RPMI7951 (cell line): ENCODE measurements at regions not wholly inside any gene's neighbourhood (a gene's known extent, or its start where the extent isn't known, plus 50 kb on each side); places are given as distances from the start of the nearest gene placed in this dataset.
"Not testable (repeated sequence)": the region's sequence is repeated elsewhere in the genome, so short reads cannot be mapped to it uniquely, and the experiment has no call there.

Experiments used
- DNase-seq: peaks from one replicate; pipeline ENCODE4 v3.0.0-alpha.2; 2012; ENCODE audit warnings: low read depth

DNA sequence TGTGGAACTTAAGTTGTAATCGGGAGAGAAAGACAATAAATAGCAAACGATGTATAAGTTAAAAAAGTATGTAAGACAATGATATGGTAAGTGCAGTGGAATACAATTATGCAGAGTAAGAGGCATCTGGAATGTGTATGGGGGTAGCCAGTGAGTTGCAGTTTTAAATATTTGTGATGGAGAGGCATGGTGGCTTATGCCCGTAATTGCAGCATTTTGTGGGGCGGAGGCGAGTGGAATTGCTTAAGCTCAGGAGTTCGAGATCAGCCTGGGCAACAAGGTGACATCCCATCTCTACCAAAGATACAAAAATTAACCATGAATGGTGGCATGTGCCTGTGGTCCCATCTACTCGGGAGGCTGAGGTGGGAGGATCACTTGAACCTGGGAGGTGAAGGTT is 52.5 kb upstream of the WDFY3 start:
- no peak for DNase-seq

DNA sequence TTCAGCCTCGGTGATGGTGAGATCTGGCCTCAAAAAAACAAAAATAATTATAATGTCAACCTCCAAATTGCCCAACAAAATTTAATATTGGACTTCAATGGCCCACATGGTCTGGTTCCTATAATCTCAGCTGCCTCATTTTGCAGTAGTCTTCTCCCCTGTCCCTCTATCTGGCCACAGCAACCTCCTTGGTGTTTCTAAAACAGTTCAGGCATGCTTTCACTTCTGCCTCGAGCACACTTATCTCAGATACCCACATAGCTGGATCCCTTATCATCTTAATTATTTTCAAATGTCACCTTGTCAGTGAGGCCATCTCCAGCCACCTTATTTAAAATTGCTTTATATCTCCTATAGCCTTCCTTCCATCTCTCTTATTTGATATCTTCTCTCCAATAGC is 52.9 kb upstream of the WDFY3 start:
- no peak for DNase-seq

DNA sequence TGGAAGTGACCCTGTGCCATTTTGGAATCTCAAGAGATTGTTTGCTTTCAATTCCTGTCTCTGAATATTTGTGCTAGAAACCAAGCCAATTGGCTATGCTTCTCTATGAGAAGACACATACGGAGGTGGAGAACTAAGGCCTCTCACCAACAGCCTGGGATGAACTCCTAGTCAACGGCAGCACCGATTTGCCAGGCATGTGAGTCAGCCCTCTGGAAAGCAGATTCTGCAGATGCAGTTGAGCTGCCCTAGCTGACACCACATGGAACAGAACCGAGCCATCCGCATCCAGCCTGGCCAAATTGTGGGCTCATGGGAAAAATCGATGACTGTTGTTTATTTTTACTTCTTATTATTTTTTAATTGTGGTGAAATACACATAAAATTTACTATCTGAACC is 58.2 kb upstream of the WDFY3 start:
- peak; percentile 8 for DNase-seq

DNA sequence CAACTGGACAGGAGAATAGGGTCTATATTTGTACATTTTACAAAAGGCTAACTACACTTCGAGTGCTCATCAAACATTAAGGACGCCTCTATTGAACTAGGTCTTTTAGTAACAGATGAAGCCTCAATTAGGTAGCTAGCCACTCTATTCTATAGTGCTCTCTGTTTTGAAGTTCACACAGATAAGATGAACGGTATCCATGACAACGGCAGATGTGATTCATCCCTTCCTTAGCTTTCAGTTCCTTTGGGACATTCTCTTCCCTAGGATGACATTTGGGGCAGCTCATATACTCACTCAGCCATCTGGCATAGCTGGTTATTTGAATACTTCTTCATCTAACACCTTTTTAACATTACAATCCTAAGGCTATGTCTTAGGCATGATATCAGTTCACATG is 62.4 kb upstream of the WDFY3 start:
- peak; percentile 83 for DNase-seq

DNA sequence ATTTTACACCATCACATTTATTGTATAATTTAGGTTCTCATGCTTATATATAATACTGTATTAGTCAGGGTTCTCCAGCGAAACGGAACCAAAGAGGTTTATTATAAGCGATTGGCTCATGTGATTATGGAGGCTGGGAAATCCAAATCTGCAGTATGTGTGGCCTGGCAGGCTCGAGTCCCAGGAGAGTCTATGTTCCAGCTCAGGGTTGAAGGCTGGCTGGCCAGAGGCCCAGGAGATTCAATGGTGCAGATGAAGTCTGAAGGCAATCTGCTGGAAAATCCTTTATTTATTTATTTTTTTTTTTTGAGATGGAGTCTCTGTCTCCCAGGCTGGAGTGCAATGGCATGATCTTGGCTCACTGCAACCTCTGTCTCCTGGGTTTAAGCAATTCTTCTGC is 63.0 kb upstream of the WDFY3 start:
- DNase-seq: no peak

DNA sequence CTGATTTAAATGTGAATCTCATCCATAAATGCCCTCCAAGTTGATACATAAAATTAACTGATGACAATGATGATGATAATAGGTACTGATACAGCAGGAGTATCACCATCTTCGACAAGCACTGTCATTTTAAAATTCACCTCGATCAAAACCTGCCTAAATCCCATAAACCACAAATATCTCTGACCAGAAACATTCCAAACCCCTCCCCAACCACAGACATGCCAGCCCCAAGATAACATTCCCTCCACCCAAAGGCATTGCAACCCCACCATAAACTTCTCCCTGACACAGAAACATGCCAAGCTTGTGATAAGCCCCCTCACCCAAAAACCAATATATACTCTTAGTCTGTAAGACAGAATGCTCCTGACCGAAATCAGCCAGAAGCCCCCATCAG is 63.7 kb upstream of the WDFY3 start:
- no peak for DNase-seq

DNA sequence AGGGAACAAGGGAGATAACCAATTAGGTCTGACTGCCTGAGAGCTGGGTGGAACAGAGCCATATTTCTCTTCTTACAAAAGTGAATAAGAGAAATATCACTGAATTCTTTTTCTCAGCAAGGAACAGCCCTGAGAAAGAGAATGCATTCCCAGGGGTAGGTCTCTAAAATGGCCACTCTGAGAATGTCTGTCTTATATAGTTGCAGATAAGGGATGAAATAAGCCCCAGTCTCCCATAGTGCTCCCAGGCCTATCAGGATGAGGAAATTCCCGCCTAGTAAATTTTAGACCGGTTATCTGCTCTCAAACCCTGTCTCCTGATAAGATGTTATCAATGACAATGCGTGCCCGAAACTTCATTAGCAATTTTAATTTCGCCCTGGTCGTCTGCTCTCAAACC is 67.3 kb upstream of the WDFY3 start:
- DNase-seq: not testable (repeated sequence)

DNA sequence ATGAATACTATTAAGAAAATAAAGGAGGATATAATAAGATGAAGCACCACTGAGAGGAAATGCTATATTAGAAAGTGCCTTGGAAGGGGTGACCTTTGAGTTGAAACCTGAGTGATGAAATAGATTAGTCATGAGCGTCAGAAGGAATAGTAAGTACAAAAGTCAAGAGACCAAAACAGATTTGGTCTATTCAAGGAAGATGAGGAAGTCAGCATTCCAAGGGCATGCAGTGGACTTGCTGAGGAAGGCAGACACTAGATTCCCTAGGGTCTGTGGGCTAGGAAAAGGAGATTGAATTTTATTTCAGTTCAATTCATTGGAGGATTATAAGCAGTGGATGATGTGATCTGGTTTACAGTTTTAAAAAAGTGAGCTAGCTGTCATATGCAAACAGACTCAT is 73.0 kb upstream of the WDFY3 start:
- peak; percentile 27 for DNase-seq

DNA sequence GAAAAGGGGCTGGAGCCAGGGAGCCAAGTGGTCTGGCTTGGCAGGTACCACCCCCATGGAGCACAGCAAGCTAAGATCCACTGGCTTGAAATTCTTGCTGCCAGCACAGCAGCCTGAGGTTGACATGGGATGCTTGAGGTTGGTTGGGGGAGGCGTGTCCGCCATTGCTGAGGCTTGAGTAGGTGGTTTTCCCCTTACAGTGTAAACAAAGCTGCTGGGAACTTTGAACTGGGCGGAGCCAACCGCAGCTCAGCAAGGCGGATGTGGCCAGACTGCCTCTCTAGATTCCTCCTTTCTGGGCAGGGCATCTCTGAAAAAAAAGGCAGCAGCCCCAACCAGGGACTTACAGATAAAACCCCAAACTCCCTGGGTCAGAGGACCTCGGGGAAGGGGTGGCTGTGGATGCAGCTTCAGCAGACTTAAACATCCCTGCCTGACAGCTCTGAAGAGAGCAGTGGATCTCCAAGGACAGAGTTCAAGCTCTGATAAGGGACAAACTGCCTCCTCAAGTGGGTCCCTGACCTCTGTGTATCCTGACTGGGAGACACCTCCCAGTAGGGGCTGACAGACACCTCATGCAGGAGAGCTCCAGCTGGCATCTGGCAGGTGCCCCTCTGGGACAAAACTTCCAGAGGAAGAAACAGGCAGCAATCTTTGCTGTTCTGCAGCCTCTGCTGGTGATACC is 77.5 kb upstream of the WDFY3 start:
- DNase-seq: peak; percentile 36

DNA sequence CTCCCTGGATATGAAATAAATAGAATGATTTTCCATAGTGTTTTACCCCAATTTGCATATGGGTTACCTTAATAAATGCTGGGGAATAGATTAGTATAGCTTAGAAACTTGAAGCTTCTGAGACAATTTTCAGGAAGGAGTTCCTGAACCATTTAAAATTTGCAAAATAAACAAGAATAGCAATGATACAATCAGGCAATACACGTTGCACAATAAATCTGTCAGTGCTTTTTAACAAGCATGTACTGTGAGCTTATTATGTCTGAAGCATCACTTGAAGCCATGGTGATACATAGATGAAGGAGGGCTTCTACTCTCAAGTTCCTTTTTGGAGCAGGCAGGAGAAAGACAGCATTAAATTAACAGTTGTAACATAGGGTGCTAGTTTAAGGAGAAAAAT is 84.2 kb upstream of the WDFY3 start:
- no peak for DNase-seq

DNA sequence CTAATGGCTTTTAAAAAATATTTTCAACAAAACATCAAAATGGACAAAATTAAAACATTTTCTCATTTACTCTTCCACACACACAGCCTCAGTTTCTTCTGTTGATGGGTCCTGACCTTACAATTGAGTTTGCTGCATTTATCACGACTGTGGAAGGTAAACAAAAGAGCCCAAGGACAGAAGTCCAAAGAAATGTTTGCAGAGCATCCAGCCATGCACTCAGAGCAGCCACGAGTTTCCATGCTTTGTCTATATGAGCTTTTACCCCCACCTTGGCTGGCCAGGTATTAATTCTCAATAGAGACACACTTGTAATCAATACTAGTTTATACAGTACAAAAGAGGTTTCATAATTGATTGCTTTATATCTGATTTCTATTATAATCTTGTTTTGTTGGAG is 85.0 kb upstream of the WDFY3 start:
- no peak for DNase-seq

DNA sequence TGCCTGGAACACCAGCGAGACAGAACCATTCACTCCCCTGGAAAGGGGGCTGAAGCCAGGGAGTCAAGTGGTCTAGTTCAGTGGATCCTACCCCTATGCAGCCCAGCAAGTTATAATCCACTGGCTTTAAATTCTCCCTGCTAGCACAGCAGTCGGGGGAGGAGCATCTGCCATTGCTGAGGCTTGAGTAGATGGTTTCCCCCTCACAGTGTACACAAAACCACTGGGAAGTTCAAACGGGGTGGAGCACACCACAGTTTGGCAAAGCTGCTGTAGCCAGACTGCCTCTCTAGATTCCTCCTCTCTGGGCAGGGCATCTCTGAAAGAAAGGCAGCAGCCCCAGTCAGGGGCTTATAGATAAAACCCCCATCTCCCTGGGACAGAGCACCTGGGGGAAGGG is 88.4 kb upstream of the WDFY3 start:
- DNase-seq: not testable (repeated sequence)

DNA sequence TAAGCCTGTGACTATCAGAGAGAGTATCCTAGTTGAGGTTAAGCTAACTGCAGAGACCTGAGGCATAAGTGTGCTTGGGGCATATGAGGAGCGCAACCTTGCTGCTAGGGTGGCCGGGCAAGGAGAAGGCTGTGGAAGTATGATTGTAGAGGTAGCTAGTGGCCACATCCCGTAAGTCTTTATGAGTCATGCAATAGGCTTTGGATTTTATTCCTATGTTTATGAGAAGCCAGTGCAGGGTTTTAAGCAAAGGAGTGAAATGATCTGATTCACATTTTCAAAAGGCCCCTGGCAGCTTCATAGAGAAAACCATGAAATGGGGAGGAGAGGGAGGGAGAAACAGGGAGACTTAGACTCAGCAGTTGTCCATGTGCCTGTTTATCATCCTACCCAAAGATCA is 92.1 kb upstream of the WDFY3 start:
- DNase-seq: peak; percentile 25

DNA sequence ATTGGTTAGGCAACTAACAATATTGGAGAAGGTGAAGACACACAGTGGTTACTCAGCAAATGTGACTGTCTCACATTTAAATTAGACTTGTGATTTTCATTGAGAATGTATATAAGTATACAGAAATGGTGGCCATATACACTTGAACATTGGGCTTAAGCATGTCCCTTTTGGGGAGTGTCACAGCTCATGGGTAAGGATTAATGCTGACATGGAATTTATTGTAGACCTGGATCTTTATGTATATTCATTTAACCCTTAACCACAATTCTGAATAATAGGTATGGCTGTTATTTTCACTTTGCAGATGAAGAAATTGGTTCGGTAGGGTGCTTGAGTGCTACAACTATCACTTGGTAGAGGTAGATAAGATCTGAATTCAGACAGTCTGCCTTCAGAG is 95.5 kb upstream of the WDFY3 start:
- DNase-seq: no peak

DNA sequence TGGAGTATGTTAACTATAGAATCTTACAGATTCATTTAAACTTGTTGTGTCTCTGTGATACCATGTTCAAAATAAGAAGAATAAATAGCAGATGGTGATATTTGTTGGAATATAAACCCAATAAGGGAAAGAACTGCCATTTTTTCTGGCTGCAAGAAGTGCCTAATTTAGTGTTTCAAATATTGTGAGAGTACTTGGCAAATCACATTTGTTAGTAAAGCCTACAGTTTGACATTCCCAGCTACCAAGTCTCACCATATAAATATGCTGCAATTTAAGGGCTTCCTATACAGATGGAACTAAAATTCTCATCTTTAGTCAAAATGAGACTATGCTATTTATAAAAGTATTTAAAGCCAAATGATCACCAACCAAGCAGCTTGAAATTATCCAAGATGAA is 96.0 kb upstream of the WDFY3 start:
- DNase-seq: no peak

DNA sequence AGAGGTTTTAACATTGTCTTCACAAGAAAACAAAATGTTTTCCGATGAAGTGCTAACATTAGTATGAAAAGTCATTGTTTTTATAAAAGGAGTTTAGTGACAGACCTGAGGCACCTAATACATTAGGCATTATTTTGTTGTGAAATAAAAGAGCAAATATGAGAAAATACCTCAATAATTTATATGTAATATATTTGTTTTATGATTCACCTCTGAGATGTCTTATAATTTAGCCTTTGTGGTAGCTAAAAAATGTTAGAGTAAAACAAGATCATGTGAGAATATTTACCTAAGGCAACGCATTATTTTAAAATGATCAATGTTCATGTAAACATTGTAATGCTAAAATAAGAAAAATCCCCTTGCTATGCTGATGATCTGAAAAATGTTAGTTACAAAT is 100.9 kb upstream of the WDFY3 start:
- no peak for DNase-seq

DNA sequence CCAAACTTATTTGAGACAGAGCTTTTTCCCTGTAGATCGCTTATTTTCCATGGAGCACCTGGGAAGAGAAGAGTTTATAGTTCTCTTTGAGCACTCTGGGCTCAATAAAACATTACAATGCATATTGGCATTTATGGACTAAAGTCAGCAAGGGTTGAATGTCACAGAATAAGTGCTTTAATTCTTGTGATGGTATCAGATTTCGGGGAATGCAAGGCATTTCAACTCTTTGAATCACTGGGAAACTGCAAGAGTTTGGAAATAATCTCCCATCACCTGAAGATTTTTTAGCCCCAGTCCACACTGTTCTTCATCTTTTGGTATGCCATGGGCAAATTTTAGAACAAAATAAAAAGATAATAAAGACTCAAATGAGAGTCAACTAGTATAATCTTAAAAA is 111.5 kb upstream of the WDFY3 start:
- DNase-seq: no peak

DNA sequence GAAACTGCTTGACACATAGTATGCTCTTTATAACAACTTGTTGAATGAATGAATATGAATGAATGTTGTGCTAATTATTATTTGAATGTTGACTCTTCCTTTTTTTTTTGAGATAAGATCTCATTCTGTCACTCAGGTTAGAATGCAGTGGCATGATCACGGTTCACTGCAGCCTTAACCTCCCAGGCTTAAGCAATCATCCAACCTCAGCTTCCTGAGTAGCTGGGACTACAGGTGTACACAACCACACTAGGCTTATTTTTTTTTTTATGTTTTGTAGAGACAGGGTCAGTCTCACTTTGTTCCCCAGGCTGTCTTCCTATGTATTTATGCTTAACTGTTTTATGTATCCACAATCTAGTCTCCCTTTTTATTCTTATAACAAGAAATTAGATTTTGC is 114.7 kb upstream of the WDFY3 start:
- no peak for DNase-seq

DNA sequence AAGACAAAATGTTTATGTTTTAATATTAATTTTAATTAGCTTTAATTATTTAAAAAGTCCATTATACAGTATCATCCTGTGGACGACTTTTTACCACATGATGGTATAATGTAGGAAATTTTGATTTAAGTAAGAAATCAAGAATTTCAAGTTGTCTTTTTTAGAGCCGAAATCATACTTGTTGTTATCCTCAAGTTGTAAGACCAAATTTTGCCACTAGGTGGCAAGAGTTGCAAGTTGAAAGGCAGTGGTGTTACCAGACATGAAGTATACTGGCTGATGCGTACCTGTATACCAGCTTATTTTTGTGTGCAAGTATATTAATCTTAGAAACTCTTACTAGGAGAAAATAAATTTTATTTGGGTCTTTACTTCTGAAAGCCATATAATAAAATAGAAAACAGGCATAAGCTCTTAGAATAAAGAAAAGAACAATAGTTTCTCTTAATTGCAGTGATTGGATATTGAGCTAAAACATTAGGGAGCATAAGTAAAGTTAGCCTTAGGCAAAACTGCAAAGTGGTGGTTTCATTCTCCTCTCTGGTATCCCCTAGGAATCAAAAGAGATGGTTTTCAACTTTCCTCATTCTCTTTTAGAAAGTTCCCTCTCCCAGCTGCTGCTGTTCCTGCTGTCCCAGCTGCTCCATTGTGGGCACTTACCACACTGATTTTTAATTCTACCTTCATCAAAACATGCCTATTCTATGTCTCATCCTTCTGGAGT is 118.0 kb upstream of the WDFY3 start:
- peak; percentile 66 for DNase-seq

DNA sequence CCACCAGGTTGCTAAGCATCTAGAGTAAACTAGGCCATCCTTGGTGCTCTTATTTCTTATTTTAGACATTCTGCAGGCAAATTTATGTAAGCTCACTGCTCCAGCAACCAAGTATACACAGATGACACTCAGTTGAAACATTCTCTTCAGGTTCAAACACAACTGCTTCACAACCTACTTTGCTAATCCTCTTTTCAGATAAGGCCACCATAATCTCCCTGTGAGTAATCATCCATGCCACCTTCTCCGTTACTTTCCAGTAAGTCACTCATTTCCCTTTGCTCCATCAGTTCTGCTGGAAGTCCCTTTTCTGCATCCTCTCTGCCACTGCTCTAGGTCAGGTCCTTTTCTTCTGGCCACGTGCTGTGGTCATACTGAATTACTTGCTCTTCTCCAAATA is 120.2 kb upstream of the WDFY3 start:
- DNase-seq: no peak

DNA sequence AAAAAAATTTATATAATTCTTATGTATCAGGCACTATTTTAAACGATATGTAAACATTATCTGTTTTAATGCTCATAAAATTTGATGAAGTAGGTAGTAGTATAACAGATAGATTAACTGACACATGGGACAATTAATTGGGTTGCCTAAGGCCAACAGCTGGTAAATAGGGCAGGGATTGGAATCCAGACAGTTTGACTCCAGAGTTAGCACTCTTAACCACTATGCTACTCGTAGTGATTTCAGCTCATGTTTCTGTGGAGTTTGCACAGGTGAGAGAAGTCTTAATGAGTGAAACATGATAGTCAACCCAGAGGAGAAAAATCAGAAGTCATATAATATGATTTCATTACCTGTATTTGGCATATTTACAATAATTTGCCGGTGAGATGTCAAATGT is 126.0 kb upstream of the WDFY3 start:
- no peak for DNase-seq

DNA sequence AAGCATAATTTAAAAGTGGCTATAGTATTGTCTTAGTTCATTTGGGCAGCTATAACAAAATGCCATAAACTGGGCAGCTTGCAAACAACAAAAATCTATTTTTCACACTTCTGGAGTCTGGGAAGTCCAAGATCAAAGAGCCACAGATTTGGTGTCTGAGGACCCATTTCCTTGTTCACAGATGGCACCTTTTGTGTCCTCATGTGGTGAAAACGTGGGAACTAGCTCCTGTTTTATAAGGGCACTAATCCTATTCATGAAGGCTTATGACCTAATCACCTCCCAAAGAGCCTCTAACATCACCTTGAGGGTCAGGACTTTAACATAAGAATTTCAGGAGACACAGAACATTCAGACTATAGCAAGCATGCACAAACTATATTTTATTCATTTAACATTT is 126.5 kb upstream of the WDFY3 start:
- DNase-seq: no peak

DNA sequence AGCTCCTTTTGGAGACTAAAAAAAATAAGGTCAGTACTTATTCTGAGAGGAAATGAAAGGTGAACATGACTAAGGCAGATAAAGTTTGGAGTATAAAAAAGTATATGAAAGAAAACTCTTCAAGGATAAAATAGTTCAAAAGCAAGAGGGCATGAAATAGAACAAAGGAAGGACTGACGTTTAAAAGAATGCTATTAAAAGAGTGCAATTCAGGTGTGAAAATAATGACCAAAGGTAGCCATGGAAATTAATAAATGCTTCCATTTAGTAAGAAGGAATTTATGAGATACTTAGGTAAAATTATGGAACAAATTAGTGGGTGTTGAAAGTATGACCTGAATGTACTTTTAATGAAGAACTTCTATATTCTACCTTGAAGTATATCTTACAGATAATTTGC is 128.2 kb upstream of the WDFY3 start:
- no peak for DNase-seq

DNA sequence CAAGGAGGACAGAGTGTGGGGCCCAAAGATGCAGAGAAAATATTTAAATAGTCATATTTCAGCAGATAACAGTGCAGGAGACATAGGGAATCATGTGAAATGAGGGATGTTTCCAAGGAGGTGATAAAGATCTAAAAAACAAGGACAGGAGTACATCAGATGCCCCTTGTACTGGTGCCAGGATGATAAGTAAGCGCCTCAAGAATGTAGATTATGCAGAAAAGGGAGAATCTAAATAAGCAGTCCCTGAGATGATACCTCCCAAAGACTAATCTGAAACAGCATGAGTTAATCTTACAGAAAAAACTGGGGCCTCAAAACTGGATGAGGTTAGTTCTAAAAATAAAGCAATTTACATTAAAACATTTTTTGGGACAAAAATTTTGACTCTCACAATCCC is 136.1 kb upstream of the WDFY3 start:
- peak; percentile 57 for DNase-seq
